ENCODE measurements at regions not wholly inside any gene's neighbourhood (a gene's known extent, or its start where the extent isn't known, plus 50 kb on each side); places are given as distances from the start of the nearest gene placed in this dataset.

DNA sequence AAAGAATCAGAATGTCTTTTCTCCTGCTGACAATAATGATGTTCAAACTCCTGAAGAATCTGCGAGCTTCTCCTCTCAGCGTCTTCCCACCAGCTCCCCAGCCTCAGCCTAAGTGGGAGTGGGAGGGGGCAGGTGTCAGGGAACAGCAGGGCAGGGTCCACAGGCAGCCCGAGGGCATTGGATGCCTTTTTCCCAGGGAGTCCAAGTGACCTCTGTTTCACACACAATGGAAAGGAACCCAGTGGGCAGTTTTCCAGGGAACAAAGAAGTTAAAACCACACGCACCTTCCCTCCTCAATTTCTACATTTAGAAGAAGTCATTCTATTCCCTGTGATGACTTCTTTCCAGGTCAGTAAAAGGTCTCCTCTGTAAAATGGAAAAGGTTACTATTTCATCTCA is 278.5 kb downstream of the PARM1 start:
- TF ChIP-seq, protein P1, sequence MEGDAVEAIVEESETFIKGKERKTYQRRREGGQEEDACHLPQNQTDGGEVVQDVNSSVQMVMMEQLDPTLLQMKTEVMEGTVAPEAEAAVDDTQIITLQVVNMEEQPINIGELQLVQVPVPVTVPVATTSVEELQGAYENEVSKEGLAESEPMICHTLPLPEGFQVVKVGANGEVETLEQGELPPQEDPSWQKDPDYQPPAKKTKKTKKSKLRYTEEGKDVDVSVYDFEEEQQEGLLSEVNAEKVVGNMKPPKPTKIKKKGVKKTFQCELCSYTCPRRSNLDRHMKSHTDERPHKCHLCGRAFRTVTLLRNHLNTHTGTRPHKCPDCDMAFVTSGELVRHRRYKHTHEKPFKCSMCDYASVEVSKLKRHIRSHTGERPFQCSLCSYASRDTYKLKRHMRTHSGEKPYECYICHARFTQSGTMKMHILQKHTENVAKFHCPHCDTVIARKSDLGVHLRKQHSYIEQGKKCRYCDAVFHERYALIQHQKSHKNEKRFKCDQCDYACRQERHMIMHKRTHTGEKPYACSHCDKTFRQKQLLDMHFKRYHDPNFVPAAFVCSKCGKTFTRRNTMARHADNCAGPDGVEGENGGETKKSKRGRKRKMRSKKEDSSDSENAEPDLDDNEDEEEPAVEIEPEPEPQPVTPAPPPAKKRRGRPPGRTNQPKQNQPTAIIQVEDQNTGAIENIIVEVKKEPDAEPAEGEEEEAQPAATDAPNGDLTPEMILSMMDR (IDR thresholded peaks at IDR 0.05): no peak
- no peak for TF ChIP-seq POLR2A (IDR thresholded peaks at IDR 0.05)

Data from body of pancreas (tissue), 4 donors.